Body of pancreas (tissue), 4 donors: ENCODE measurements at regions not wholly inside any gene's neighbourhood (a gene's known extent, or its start where the extent isn't known, plus 50 kb on each side); places are given as distances from the start of the nearest gene placed in this dataset.

Source experiments
- ATAC-seq: fragments of 150-250 bp; one replicate; pipeline ENCODE4 v1.9.1; 2016
- DNase-seq, 4 donors: peaks; one replicate each; pipeline ENCODE4 v3.0.0-alpha.2; 2019
- H3K27ac ChIP-seq, 4 donors: fragments of 200-600 bp; sonication (generic); 1 replicate in 3 of 4; 2 replicates in 1 of 4; pipeline versions ENCODE4 v1.5.1 to v1.6.1; 2016 to 2019; ENCODE audit warnings: mild to moderate bottlenecking in 1 of 4, mixed read lengths in 1 of 4, moderate library complexity in 1 of 4
- H3K27me3 ChIP-seq, 2 donors: fragments of 200-600 bp; sonication (generic); one replicate each; pipeline ENCODE4 v1.6.0; 2016; ENCODE audit warnings: mild to moderate bottlenecking in 1 of 2
- H3K36me3 ChIP-seq, 2 donors: fragments of 200-600 bp; sonication (generic); replicated peaks in 1 of 2; 2 replicates each; pipeline ENCODE4 v1.5.1; 2016; ENCODE audit warnings: low read depth in 2 of 2; ENCODE audit not compliant: insufficient read depth in 1 of 2
- H3K4me1 ChIP-seq: fragments of 200-600 bp; sonication (generic); one replicate; pipeline ENCODE4 v1.6.0; 2016
- H3K4me3 ChIP-seq, 2 donors: fragments of 200-600 bp; sonication (generic); 1 replicate in 1 of 2; 2 replicates in 1 of 2; pipeline ENCODE4 v1.5.1; 2016 to 2019
- H3K9me3 ChIP-seq, 3 donors: fragments of 200-600 bp; sonication (generic); 1 replicate in 2 of 3; 2 replicates in 1 of 3; pipeline ENCODE4 v1.5.1; 2016
- POLR2A ChIP-seq, 3 donors: fragments of 450-650 bp; IDR thresholded peaks; one replicate each; pipeline ENCODE4 v1.6.1; 2016; ENCODE audit warnings: antibody characterized with exemption in 3 of 3, mild to moderate bottlenecking in 2 of 3
- WGBS, 2 donors: methylation state at CpG; one replicate each; pipeline ENCODE4 v1.1.5; 2017; 5-methylcytosine and 5-hydroxymethylcytosine counted together
- intact Hi-C: fragments of 100-400 bp; cut with DNase I; formaldehyde crosslinking; loops from one replicate; pipeline ENCODE4 v1.15.1; 2023
- TF ChIP-seq, protein P1 (sequence below), 7 experiments: fragments of 450-650 bp in 4 of 7; fragments of 200-600 bp in 3 of 7; sonication (generic) in 3 of 7; IDR thresholded peaks; one replicate each; pipeline ENCODE4 v1.5.1; 2016 to 2019; ENCODE audit warnings: antibody characterized with exemption in 7 of 7

DNA sequence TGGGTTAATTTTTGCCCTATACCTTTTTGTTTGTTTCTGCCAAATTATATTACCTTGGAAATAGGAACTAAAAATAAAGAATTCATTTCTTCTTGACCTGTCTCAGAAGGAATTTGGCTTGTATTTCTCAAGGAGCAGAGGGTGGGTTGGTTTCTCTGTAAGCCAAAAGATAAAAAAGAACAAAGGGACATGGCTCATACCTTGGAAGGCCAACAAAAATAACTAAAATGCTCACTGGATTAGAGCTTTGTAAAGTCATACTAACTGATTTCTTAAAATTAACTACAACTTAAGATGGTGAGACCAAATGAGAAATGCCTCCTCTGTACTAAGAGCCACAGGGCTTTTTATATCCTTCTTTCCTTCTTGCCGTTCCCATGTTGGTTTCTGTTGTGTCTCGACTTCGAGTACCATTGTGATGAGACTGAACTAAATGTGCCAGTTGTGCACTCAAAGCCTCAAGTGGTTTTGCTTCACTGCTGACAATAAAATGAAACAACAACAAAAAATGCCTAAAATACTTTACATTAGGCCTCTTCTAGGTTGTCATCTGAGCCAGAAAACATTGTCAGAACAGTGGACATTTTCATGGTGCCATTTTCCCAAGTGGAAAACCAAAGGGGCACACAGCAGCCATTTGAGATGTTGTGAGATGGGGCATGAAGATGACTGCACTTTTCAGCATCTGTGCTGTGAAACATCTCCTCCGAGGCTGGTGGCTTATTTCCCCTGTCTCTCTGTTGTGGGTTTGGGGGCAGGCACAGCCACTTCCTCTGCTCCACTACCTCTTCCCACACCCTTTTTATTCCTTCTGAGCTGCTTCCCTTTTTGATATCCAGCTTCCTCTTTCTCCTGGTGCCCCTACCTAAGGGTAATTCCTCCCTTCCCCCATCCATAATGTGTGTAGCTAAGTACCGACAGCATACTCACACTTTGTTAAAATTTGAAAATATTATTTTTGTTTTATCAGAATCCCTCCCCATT is 51.8 kb upstream of the AGR3 start:
- peaks cover 10% of the 10 kb centered on the region for H3K4me1 ChIP-seq
- intact Hi-C loops: no loop called here
- H3K36me3 ChIP-seq: no peaks in the 10 kb centered on the region
- no peak for TF ChIP-seq POLR2A (IDR thresholded peaks at IDR 0.05)
- TF ChIP-seq, protein P1, sequence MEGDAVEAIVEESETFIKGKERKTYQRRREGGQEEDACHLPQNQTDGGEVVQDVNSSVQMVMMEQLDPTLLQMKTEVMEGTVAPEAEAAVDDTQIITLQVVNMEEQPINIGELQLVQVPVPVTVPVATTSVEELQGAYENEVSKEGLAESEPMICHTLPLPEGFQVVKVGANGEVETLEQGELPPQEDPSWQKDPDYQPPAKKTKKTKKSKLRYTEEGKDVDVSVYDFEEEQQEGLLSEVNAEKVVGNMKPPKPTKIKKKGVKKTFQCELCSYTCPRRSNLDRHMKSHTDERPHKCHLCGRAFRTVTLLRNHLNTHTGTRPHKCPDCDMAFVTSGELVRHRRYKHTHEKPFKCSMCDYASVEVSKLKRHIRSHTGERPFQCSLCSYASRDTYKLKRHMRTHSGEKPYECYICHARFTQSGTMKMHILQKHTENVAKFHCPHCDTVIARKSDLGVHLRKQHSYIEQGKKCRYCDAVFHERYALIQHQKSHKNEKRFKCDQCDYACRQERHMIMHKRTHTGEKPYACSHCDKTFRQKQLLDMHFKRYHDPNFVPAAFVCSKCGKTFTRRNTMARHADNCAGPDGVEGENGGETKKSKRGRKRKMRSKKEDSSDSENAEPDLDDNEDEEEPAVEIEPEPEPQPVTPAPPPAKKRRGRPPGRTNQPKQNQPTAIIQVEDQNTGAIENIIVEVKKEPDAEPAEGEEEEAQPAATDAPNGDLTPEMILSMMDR (IDR thresholded peaks at IDR 0.05): no peak
- no peak overlapping the region for H3K4me3 ChIP-seq
- H3K27ac ChIP-seq: no peak overlapping the region
- DNase-seq (peak in 1 of 4 donors; percentile 36), ATAC-seq (no peak)
- H3K27me3 ChIP-seq: no peaks in the 10 kb centered on the region
- no peaks in the 10 kb centered on the region for H3K9me3 ChIP-seq
- WGBS, 2 donors: 80 to 86% methylated on average over 5 of the region's 5 CpGs

DNA sequence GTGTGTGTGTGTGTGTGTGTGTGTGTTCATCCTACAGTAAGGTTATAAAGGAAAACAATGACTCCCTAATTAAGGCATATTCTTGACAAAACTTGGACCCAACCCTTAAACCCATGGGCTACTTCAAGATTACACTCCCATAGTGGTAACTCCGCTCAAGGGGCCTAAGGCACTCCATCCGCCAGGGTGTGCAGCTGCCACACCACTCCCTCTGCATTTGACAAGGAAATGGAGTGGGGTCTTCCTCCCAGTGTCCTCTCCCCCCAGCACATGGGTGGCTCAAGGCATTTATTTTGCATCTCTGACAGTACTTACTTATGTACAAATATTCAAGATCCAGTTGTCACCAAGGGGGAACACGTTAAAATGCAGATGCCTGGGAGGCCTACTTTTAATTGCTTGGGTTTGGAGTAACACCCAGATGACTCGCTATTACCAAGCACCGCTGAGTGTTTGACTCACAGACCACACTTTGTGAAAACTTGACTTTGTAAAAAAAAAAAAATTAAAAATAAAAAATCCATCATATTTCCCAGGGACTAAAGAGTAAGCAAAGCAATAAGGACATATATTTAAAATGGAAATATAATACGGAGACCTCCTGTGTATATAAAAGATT is 53.0 kb upstream of the AGR3 start:
- Histone ChIP-seq H3K4me1 (peaks cover 10% of the 10 kb centered on the region), H3K27me3 (no peaks in the 10 kb centered on the region), H3K9me3 (no peaks in the 10 kb centered on the region), H3K4me3 (no peak overlapping the region), H3K36me3 (no peaks in the 10 kb centered on the region), H3K27ac (peak overlapping the region in 1 of 4 donors; percentile 17)
- TF ChIP-seq POLR2A (IDR thresholded peaks at IDR 0.05): no peak
- TF ChIP-seq, protein P1 (IDR thresholded peaks at IDR 0.05): no peak
- 80 to 85% methylated on average over 6 of the region's 6 CpGs for WGBS, 2 donors
- intact Hi-C loops: no loop called here
- DNase-seq: no peak
- ATAC-seq: no peak

DNA sequence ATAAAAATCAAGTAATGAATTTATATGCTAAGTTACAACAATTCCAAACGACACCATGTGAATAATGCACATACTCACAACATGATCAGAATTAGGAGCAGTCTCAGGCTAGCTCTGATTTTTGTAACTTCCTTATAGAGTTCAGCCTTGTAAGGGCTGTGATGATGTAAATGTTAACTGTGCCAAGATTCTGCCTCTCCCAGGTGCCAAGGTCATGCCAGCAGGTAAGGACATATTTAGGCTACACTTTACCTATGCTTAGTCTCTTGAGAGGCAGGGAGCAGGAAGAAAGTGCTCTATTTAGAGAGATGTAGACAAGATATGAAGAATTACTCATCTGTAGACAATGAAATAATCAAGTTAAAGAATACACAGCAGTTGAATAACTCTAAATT is 53.6 kb upstream of the AGR3 start:
- Histone ChIP-seq H3K4me1 (peaks cover 10% of the 10 kb centered on the region), H3K27ac (peak overlapping the region in 1 of 4 donors; percentile 17), H3K4me3 (no peak overlapping the region), H3K9me3 (no peaks in the 10 kb centered on the region), H3K27me3 (no peaks in the 10 kb centered on the region), H3K36me3 (no peaks in the 10 kb centered on the region)
- DNase-seq (peak in 3 of 4 donors; percentile 23 to 67 (median 55)), ATAC-seq (peak; percentile 92)
- intact Hi-C loops: no loop called here
- WGBS, 2 donors: 45 to 69% methylated on average over 1 of the region's 1 CpG
- no peak for TF ChIP-seq POLR2A (IDR thresholded peaks at IDR 0.05)
- TF ChIP-seq, protein P1 (IDR thresholded peaks at IDR 0.05): no peak

DNA sequence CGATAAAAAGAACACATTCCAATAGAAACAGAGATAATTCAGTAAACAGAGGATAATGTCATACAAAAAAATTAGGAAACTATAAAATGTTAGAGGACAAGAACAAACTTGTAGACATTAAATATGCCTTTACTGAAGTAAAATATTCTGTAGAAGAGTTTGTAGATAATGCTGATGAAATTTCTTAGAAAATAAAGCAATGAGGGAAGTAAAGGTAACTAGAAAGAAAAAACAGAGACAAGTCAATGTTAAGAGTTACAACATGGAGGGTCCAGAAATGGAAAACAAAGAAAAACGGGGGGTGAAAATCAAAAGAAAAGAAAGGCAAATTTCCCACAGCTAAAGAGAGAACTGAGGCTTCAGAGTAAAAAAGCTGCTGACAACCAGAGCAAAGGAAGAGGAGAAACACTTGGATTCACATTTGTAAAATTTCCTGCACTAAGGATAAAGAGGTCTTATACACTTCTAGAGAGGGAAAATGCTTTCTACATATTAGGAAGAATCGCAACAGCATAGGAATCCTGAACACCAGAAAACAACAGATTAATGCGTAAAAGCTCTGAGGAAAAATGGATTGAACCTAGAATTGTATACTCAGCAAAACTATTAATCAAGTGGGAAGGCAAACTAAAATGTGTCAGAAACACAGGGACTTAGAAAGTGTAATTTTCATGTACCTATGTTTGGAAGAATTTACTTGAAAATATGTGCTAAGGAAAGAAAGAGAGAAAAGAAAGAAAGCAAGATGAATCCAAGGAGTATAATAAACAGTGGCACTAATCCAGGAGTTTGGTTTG is 55.0 kb upstream of the AGR3 start:
- Histone ChIP-seq H3K36me3 (no peaks in the 10 kb centered on the region), H3K4me3 (no peak overlapping the region), H3K9me3 (no peaks in the 10 kb centered on the region), H3K27ac (no peak overlapping the region), H3K4me1 (peaks cover 10% of the 10 kb centered on the region), H3K27me3 (no peaks in the 10 kb centered on the region)
- ATAC-seq (no peak), DNase-seq (no peak)
- WGBS, 2 donors: 83 to 89% methylated on average over 4 of the region's 4 CpGs
- no peak for TF ChIP-seq POLR2A (IDR thresholded peaks at IDR 0.05)
- TF ChIP-seq, protein P1 (IDR thresholded peaks at IDR 0.05): no peak
- intact Hi-C loops: no loop called here
